ENCODE measurements at regions not wholly inside any gene's neighbourhood (a gene's known extent, or its start where the extent isn't known, plus 50 kb on each side); places are given as distances from the start of the nearest gene placed in this dataset.

DNA sequence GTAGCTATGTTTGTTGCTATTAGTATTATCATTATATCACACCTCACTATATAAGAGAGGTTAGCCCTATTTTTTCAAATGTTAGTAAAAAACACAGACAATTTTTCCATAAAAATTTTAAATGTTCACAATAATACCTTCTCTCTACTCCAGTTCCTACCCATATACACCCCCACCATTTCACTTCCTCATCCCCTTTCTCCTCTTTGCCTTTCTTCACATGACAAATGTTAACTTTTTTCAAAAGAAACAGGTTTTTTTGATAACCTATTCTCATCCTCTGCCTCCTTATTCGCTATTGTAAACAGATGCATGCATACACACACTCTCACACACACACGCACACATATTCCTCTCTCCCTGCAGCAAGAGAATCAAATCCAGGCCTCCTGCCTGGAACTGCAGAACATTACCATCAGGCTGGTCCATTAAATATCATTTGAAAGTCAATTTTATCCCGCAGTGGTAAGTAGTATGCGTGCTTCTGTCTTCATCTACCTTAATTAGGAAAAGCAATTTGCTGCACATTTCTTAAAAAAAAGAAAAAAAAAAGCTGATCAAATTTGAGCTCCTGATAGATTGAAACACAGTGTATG, 55.5 kb downstream of the MID1IP1 start:
- no peak for DNase-seq (ENCODE audit: low read depth)

- DNase-seq (ENCODE audit: low read depth): no peak
Measured at GRCh38 chrX:38857736-38858523, 56.7 kb downstream of the MID1IP1 start.

GRCh38 chrX:38859602-38860001, 58.3 kb downstream of the MID1IP1 start:
- DNase-seq (ENCODE audit: low read depth): peak; percentile 26

GRCh38 chrX:38860106-38861013, 59.1 kb downstream of the MID1IP1 start:
- DNase-seq (ENCODE audit: low read depth): no peak

- no peak for DNase-seq (ENCODE audit: low read depth)
Measured at GRCh38 chrX:38861489-38861888, 60.2 kb downstream of the MID1IP1 start.

- DNase-seq (ENCODE audit: low read depth): no peak
Measured at GRCh38 chrX:38862100-38862499, 60.8 kb downstream of the MID1IP1 start.

DNA sequence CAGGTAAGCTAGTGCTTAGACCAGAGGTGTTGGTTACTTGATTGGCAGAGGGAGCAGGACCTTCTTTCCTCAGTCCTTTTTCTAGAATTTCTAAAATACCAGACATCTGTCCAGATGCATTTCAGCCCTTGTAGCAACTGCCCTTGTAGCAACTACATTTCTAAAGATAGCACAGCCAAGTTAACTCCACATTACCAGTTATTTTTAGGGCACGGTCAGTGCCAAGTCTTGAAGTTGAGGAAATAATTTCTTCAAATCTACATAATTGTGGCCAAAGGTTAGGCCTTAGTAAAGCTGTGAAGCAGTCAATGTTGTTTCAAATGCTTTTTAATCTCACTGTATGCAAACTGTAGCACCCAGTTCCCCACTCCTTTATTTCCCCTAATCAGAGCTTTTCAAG, 62.9 kb downstream of the MID1IP1 start:
- DNase-seq (ENCODE audit: low read depth): no peak

DNA sequence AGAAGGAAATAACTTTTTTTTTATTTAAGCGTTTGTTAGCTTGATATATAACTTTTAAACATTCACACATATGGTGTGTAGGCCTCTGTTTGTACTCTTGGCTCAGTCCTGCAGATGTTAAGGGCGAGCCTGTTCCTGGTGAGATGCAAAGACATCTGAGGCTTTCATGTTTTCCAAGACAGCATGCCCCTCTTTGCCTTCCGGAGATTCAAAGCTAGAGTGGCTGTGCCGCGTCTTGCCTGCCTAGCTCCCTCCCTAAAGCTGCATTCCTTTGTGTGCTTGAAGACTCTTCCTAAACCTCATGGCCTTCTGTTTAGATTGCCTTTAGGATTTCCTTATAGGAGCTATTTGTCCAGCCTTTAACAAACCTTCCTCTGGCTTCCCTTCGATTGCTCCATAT, 67.1 kb downstream of the MID1IP1 start:
- no peak for DNase-seq (ENCODE audit: low read depth)

- DNase-seq (ENCODE audit: low read depth): peak; percentile 68
Measured at GRCh38 chrX:38868941-38869401, 67.7 kb downstream of the MID1IP1 start.

DNA sequence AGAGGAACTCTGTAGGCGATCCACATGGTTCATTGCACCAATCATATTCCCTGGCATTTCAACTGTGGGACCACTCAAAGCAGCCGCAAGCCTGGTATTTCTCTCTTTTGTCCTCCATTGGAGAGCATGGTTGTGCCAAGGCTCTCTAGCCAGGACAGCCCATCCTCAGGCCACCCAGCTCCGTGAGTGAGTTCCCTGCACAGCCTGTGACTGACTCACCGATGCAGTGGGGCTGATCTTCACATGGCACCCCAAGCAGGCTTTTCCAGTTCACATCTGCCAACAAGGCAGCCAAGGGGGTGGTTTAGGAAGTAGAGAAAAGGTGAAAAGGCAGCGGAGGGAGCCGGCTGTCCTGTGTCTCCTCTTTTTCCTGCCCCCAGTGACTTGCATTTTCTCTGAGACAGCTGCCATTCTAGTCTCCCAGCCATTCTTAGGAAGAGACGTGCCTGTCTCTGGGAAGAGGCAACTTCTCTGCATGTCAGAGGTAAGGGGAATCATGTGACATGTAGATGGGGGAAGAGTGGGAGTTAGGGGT, 69.2 kb downstream of the MID1IP1 start:
- DNase-seq (ENCODE audit: low read depth): no peak

DNA sequence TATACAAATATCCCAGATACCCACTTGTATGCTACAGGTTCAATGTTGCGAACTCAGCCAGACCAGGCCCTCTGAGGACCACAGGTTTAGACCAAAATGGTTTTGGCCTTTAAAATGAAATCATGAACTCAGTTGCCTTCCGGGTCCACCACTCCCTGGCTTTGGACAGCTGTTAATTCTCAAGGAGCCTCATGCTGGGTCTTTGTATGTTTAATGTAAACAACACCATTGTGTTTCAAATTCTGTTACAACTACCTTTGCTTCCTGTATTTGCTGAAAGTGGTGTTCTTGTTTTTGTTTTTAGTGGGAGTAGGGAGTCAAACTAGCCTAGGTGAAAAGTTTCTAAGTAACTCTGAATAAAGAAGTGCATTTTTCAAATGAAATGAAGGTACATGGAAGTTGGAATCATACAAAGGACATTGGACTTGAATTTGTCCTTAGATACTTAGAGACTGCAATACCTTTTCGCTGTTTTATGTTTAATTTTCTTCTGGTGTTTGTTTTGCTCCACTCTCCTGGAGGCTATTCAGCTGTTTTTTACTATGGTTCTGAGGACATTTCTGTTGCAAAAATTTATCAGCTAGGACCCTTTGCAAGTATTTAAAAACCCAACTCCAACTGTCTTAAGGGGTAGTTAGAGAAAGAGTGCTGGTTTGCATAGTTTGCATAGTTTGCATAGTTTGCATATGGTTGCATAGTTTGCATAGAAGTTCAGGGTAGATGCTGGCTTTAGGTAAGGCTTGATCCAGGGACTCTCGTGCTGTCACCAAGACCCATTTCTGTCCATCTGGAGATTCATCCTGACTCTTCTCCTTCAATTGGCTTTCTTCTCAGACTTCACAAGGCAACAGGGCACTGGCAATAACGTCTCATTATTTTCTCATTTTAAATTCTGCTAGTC, 70.1 kb downstream of the MID1IP1 start:
- no peak for DNase-seq (ENCODE audit: low read depth)

DNA sequence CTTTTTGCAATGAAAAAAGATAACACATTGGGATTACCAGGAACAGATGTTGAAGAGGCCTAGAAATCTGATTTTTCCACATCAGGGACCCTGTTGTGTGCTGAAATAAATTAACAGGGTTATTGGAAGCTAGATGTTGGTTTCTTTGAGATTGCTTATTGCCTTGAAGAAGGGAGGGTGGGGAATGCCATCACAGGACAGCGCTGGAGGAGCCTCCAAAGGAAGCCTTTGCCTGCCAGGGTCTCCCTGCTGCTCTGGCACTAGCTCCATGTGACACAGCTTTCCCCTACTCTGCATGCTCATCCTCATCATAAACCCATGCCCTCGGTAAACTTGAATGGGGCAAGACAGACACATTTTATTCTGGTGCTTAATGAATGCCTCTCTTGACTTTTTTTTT, 76.1 kb downstream of the MID1IP1 start:
- DNase-seq (ENCODE audit: low read depth): no peak

DNA sequence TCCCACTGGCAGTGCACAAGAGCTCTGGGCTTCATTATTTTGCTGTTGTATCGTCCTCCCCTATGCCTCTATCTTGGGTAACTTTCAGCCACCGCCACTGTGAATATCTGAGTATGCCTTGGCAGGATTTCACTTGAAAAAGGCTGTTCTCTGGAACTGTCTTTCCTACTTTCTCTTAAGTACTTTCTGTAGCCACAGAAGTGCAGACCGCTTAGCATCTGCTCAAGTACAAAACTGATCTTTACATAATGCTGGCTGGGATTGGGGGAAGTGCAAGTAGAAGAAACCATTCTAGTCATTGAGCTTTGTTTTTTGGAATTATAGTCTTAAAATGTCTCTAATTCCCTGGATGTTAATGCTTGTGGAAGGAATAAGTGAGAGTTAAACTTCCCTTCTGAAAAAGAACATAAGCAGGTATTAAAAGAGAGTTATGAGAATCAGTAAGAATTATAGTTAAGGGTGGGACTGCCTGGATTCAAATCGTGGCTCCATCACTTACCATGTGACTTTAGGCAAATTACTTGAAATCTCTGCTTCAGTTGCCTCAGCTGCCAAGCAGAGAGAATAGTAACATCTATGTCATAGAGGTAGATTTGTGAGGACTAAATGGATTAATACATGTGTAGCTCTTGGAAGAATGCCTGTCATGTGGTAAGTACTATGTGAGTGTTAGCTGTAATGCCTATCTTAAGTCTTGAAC, 77.5 kb downstream of the MID1IP1 start:
- no peak for DNase-seq (ENCODE audit: low read depth)

GRCh38 chrX:38879631-38880220, 78.5 kb downstream of the MID1IP1 start:
- no peak for DNase-seq (ENCODE audit: low read depth)

DNA sequence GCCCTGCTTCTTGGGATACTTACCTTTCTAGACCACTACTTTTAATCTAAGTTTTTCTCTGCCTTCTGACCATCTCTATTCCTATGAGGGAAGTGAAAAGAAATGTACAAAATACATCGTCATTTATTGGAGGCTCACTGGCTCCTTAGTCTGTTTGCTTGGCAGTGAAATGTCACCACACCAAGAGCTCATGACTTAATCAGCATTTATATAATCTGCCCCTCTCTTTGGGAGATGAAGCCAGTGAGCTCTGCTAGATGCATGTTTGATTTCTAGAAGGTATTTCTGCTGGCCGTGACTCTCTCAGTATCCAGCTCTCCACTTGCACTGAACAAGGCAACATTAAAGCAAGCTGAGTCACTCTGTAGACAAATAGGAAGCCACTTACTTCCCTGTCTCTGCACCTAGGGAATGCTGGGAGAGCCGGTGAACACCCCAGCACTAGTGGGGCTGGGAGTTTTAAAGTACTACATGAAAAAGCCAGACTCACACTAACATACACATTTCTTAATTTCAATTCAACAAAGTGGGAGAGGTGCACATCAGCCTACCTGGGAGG, 79.1 kb downstream of the MID1IP1 start:
- peak; percentile 56 for DNase-seq (ENCODE audit: low read depth)

GRCh38 chrX:38881066-38881465, 79.8 kb downstream of the MID1IP1 start:
- no peak for DNase-seq (ENCODE audit: low read depth)

DNA sequence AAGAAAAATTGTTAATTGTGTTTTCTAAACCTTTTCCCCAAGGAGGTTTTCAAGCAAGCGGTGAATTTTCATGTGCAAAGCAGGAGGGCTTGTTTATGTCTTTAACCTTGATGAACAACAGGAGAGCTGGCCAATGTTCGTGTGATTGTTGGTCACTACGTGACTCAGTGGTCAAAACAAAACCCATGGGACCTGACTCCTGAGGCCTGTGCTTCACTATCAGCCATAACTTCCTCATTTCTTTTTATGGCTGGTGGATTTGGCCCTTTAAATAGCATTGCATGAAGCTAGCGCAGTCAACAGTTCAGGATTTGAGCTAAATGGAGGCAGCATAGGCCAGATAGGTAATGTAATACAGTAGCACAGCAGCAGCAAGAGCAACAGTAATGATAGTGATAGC, 80.5 kb downstream of the MID1IP1 start:
- no peak for DNase-seq (ENCODE audit: low read depth)

DNA sequence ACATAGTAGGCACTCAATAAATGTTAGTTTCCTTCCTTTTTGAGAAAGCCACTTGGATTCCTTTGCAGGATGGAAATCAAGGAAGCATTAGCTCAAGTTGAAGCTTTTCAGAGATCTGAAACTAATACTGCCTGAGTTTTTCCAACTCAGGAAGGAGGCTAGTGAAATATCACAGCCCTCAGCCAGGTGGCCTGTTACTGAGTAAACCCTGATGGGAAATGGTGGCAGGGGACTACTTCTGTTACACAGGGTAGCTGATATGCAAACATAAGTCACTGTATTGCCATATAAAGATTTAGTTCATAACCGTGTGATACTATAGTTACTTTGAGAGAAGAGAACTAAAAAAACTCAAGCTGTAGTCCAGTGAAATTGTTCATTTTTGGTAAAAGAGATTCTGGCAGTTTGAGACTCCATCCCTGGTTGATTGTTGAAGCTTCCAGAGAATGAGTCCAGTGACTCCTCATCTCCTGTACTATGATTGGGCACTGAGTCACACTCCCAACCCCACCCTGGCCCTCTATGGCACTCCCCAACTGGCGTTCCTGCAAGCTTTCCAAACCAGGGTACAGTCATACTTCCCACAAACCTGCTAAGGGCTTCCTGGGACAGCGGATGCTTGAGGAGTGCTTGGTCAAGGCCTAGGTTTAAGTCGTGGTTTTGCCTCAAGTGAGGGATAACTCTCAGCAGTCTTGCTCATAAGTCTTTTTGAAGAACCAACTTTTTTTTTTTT, 81.8 kb downstream of the MID1IP1 start:
- DNase-seq (ENCODE audit: low read depth): peak; percentile 95

GRCh38 chrX:38886112-38886511, 84.9 kb downstream of the MID1IP1 start:
- no peak for DNase-seq (ENCODE audit: low read depth)
